ENCODE measurements at regions not wholly inside any gene's neighbourhood (a gene's known extent, or its start where the extent isn't known, plus 50 kb on each side); places are given as distances from the start of the nearest gene placed in this dataset.

DNA sequence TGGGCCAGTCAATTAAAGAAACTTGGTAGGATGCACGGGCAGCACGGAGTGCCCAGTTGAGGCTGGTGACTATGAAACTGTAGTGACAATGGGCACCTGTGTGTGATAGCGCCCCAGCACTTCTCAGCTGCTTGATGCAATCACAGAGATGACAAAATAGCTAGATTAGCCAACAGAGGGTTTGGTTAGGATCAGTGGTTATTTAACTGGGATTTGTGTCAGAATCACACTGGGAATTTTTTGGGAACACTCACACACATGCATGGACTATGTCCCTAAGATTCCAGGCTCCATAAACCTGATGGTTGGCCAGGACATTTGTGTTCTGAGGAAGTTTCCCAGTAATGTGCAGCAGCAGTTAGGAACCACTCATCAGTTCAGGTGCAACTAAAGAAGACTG lies 51.2 kb upstream of the DAAM1 start:
- TF ChIP-seq CTCF (IDR thresholded peaks at IDR 0.05) (no peak), POLR2A (IDR thresholded peaks at IDR 0.05) (no peak)
